HT1080 (cell line): ENCODE measurements at regions not wholly inside any gene's neighbourhood (a gene's known extent, or its start where the extent isn't known, plus 50 kb on each side); places are given as distances from the start of the nearest gene placed in this dataset.
A peak's percentile ranks its signal among the peaks of the same experiment; 100 is the strongest.

ENCODE experiments used
- DNase-seq: peaks from one replicate; pipeline ENCODE4 v3.0.0-alpha.2; 2015; ENCODE audit warnings: low read depth

DNA sequence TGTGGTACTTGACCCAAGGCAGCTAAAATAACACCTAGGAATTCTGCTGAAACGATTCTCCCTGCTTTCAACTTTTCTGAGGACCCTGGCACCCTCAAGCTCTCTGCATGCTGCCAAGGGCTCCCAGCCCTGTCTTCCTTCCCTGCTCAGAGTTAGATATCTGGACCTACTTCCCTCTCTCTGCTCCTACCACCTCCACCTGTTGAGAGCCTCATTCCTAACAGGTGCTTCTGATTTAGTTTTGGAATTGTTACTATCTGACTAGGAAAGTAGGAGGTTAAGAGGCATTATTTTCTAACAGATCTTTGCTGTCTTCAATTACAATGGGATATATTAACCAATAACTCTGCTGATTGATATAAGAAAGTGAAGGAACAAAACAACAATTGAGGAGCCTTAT is 253.8 kb downstream of the FZD1 start:
- no peak for DNase-seq

DNA sequence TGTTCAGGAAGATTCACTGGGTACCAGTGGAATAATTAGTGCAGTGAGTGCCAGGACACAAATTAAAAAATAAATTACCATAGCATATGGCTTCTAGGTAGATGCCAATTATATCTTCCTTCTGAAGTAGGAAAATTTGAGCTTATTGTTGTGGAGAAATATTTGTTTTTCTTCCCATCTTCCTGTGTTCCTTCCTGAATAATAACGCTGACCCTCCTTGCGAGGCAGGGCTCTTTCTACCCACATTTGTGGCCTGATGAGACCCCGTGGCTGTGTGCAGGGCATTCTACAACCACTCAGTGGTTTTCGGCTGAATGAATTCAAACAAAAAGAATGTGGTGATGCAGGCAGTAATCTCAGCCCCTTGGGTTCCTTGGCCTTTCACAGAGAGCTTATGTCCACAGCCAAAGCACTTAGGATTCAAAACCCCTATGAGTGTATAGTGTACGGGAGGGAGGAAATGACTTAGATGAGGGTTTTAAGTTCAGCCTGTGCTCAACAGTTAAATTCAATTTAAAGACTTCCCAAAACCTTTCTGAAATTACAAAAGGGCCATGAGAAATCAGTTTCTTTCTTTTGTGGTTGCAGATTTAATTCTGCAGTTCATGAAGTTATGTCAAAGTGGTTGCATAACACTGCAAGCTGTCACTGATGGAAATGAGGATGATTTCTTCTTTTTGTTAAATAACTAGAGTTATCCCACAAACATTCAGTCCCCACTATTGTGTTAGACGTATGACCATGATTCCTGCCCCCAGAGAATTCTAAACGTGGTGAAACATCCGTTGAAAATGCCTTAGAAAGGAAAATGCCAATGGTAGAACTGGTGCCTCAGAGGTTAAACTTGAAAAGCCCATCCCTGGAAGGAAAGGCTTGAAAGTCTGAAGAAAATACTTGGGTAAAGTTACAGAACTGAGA is 255.3 kb downstream of the FZD1 start:
- DNase-seq: peak; percentile 37

DNA sequence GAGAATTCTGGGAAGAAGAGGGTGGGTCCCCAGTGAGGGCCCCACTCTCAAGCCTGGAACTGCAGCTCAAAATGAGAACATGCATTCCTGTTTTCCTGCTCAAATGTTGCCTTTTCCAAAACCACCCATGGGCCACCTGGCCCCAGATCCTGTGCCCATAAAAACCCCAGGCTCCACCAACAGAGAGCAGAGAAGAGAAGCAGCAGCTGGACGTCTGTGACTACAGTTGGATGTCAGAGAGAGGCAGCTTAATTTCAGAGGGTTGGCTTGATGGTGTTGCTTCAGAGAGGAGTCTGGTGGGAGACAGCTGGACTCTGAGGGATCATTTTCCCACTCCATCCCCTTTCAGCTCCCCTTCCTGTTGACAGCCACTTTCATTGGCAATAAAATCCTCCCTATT is 256.4 kb downstream of the FZD1 start:
- no peak for DNase-seq

DNA sequence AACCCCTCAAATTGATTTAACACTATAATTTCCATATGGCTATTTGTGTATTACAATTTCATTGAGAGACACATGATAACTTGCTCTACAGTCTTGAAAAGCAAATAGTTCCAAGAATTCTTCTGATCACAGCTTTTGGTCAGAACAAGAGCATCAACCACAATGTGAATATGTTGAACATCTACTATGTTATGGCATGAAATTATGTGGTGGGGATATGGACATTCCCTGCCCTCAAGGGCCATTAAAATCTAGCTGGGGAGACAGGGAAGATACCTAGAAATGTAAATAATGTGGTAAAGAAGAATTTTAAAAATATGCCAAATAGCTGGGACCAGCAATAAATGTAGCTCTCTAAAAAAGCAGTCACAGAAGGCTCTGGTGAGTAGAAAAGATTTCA is 262.2 kb downstream of the FZD1 start:
- no peak for DNase-seq

DNA sequence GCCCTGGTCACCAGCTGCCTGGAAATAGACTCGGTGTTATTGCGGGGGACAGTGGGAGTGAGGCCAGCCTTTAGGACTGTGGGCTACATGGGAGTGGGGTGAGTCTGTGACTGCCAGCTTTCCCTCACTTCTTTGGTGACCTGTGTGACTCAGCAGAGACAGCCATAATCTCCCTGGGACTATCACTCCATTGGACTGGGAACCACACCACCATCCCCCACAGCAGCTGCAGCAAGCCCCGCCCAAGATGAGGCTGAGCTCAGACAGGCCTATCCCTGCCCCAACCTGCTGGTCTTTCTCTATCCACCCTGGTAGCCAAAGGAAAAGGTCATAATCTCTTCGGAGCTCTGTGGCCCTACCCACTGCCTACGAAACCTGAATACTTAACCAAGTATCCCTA is 263.2 kb downstream of the FZD1 start:
- DNase-seq: no peak

DNA sequence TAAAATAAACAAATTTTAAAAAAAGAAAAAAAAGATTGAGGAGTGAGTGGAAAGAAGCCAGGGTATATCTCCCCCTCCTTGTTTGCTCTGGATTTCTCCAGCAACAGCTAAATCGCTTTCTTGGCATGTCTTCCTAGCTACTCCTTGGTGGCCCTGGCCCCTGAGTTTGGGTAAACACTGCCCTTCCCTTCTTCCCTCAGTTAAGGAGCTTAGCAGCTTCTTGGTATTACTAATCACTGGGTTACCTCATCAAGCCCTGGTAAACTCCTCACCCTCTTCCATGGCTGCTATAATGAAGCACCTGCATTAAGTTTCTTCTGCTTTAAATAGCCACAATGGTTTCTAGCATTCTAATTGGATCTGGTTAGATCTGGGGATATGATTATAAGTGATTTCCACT is 269.8 kb downstream of the FZD1 start:
- DNase-seq: no peak

DNA sequence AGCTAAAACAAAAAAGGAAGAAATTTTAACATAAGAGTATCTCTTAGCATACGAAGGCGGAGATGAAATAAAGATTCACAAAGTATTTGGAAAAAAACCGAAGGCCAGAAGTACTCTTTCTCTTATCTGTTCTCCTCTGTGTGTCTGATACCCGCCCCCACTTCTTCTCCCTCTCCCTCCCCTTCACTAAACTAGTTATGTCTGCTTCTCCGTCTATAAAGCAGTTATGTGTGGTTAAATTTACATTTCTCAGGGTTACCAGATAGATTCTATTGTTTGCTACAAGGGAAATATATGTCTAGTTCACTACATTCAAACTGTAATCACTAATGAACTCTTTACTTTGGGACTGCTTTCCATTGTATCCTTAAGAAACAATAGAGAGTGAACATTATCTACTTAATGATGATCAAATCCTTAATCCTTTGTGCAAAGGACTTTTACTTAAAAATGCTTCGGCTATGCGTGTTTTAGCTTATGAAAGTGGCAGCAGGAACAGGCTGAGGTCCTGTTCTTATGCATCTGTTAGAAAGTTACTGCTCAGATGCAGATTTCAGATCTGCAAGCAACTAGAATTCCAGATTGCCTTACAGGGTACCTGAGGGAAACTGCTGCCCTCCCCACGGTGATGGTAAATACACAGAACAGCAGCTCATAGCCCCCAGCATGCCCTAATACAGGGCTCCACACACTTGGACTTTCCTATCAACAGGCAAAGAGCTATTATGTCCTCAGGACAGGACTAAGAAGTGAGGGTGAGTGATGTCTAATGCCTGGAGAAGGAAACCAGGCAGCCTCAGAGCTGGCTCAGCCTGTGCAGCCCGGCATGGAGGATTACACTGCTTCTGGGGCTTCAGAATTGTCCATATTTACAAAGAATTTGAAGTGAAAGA is 273.3 kb downstream of the FZD1 start:
- DNase-seq: no peak

DNA sequence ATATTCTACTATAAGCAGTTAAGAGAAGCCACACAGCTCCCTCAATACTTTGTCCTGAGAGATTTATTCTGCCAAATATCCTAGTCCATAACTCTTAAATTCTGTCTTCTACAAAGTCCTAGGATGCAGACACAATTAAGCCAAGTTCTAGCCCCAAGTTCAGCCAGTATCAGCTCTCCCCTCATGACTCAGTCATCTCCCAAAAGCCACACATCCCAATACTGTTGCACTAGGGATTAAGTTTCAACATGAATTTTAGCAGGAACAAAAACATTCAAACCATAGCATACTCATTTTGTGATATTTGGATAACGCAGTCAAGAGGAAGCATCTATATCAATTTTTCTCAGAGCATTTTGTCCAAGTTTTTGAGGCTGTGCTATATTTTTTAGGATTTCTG is 277.4 kb downstream of the FZD1 start:
- DNase-seq: no peak

DNA sequence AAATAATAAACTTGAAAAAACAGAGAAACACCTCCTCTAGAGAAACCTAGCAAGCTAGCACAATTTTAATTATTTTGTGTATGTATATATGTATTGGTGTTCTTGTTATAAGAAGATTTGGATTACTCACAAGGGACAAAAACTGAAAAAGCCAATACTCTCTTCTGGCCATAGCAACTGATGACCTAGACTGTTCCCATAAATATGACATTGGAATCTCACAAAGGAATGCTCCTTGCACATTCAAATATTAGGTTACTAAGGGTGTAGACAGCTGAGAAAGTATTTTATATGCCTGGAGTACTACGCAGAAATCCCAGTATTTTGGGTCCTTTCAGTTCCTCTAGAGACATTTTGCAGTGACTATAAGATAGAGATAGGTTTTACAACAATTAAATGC is 279.4 kb downstream of the FZD1 start:
- DNase-seq: no peak

DNA sequence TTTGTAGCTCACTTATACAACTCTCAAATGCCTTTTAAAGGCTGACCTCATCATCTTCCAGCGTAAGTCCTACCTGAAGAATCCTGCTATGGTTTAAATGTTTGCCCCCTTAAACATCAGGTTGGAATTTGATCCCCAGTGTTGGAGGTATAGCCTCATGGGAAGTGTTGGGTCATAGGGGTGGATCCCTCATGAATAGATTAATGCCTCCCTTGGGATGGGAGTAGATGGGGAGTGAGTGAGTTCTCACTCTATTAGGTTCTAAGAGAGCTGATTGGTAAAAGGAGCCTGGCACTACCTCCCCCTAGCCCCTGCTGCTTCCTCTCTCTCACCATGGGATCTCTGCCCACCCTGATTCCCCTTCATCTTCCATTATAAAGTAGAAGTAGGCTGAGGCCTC is 285.6 kb downstream of the FZD1 start:
- DNase-seq: no peak

DNA sequence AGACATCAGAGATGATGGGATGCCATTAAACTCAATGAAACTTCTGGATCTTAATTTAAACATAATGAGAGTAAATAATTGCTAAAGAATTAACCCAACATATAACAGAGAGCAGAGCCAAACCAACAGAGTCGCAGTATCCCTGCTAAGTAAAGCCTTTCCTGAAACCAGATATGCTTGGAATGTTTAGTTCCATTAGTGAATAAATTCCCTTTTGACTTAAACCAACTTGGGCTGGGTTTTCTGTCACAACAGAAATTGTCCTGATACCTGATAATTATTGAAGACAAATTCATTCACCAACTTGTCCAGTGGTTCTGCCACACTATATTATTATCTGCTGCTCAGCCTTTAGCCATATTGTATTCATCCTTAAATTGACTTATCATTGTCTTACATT is 286.7 kb downstream of the FZD1 start:
- DNase-seq: no peak

DNA sequence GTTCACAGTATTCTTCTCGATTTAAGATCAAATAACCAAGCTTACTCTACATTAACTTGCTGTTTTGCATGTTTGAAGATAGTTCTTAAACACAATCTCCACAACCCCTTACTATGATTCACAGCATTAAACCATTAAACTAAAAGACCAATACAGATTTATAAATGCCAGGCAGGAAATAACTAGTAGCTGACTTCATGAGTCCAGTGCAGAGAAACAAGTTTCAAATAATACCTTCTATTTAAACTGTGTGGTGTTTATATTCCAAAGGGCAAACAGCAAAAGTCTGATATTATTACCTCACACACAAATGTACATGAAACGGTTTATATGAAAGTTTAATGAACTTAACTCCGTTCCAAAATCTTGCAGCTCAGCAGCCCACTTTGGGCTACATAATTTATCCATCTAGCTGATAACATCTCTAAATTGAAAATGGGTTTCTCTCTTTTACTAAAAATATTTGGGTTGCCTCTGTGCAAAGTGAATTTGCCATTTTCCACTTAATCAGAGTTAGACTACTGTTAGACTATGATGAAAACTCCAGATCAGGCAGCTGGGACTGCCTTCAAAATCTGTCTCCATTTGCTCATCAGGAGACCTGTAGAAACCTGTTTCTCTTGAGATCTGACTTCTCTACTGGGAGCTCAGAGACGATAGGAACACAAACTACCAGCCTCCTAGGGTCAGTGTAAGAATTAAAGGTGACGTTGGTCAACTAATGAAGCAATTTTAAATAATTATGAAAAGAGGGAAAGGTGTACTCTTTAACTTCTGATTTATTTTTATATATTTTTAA is 287.3 kb downstream of the FZD1 start:
- DNase-seq: peak; percentile 21

DNA sequence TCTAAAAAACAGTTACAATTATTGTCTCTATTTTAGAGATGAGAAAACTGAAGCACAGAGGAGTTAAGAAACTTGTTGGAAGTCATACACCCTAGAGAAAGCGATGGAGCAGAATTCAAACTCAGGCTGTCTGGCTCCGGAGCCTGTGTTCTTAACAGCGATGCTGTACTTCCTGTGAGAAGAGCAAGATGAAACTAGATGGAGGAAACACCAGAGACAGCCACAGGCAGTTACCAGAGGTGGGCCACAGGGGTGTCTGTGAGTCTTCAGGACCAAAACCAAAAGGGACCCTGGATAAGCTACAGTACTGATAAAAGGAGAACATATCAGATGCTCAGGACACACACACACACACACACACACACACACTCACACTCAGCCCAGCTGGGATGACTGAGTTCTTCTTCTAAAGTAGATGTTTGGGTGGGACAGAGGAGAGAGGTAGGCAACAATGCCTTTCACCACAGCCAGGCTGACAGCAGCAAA is 289.2 kb downstream of the FZD1 start:
- no peak for DNase-seq

DNA sequence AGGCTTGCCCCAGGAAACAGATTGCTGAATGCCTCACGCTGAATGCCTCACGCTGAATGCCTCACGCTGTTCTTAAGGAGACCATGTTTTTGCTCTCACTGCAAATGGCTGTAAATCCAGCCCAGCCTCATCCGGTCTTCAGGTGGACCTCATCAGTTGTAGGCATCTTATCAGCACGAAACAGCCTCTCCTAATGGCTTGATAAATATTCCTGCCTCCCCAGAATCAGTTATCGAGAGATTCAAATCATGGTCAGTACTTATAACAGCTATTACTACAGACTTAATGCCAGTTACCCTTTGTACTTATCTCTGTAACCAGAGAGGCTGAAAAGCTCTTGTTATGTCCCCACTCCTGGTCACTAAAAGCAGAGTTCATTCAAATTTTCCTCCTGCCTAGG is 290.6 kb downstream of the FZD1 start:
- DNase-seq: no peak

DNA sequence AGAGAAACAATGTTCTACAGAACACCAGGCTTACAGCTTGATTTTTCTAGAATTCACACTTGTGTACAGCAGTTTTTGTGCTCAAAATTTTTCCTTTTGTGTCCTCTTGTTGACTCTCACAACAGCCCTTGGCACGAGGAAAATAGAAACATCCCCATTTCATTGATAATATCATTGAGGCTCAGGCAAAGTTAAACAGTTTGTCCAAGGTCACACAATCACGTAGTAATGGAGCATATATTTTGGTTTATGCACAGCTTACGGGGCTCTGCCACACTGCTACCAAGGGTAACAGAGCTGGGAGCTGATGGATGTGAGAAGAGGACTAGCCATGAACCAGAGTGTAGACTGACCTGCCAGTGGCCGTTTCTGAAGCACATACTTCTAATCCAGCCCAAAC is 292.0 kb downstream of the FZD1 start:
- DNase-seq: no peak

DNA sequence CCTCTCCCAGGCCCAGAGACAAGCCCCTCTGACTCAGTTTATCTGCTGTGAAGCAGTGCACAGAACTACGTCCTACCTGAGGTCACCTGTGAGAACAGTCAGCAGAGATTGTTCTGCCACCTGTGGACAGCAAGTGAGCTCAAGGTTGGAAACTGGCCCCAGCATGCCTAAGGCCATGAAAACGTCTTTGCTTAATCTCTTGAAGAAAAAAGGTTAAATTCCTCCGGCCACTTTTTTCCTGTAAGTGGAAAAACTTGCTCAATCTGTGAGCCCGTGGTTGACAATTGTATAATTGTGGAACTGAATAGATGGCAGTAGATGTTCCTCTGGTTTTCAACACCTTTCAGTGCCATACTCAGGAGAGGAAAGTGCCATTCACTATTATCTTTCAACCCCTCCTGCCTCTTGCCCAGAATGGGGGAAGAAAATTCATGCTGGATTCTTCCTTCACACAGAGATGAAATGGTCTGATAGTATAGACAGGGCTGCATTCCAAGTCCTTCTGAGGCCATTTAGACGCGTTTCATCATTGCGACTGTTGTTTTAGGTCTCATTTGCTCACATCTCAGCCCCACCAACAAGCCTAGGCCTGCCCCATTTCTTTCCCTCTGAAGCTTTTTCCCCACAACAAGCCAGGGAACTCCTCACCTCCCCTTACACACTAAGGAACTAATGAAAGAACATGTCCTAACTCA is 292.9 kb downstream of the FZD1 start:
- no peak for DNase-seq

DNA sequence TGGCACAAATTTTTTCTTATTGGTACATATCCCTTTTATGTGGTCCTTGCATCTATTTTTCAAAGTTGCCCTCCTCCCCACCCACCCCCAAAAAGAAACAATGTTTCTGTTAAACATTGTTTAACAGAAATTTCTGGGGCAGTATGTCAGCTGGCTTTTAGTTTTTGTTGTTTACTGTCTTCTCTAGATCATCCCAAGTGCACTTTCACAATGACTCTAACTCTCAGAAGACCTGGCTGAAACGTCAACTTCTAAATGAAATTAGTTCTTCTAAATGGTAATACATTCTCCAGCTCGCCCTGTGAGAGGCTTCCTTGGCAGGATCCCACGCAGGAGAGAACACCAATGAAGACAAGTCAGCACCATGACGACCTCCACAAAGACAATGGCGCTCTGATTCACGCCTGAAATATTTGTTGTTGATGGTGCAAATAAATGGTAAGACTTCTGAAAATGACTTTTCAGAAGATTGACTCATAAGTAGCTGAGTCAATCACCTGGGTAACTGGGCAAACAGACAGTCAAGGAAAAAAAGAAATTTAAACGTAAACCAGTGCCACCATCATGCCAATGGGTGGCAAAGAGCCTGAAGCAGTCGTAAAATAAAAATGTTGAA is 293.7 kb downstream of the FZD1 start:
- DNase-seq: peak; percentile 98

DNA sequence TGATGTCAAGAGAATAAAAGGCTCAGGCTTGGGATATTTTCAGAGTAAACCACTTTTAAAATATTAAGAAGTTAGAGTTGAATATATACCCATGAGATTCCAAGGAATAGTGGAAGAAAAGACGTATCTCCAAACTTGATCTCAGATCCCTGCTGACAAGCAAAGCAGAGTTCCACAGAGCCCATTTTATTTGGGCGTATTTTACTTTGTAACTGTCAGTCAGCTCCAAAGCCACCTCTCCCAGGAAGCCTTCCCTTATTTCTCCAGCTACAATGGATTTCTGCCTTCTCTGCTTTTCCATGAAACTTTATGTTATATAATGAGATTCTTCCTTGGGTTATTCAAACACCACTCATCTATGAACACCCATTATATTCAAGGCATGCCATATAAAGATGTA is 295.7 kb downstream of the FZD1 start:
- no peak for DNase-seq

DNA sequence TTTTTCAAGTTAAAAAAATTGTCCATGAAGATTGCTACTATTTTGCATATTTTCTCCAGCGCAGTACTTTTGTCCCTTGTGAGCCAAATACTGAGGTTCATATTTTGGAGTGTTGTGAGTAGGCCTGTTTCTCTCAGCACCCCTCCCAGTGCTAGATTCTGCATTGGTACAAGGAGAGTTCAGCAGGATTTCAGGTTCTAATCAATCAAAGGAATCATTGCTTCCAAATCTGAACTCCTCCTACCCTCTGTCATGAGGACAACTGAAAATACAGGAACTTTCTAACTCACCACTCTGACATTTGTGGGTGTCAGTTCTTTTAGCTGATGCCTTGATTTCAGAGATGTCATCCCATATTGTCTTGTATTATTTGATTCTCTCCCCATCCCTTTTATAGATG is 299.9 kb downstream of the FZD1 start:
- no peak for DNase-seq

DNA sequence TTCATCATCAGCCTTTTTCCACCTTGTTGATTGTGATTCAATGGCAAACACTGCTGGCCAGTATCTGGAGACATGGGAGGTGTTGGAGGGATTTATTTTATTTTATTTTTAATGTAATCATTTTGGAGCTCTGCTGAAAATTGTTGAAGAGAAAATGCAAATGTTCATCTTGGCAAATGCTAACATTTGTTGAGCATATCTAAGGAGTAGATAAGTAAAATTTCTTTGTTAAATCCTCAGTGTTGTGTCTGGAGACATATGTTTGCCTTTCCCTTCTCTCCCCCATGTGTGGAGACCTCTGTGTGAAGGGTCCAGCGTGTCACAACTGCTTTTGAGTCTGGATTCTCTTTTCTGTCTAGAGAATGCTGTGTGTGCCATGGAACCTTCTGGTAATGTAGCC is 300.3 kb downstream of the FZD1 start:
- DNase-seq: no peak
